Fibroblast of villous mesenchyme (primary cell): ENCODE measurements at regions not wholly inside any gene's neighbourhood (a gene's known extent, or its start where the extent isn't known, plus 50 kb on each side); places are given as distances from the start of the nearest gene placed in this dataset.

Experiments
- DNase-seq: peaks from one replicate; pipeline ENCODE4 v3.0.0-alpha.2; 2010; ENCODE audit warnings: low read depth
- H3K4me3 ChIP-seq: 2 replicates; pipeline ENCODE4 v1.5.1; 2011; ENCODE audit warnings: low read depth, mild to moderate bottlenecking, low read length
- CTCF ChIP-seq: IDR thresholded peaks from 2 replicates; pipeline ENCODE4 v1.5.1; 2012; ENCODE audit warnings: low read depth, mild to moderate bottlenecking, low read length; ENCODE audit not compliant: insufficient read depth

- DNase-seq = no peak
- no peak for TF ChIP-seq CTCF
- H3K4me3 ChIP-seq = no peak overlapping the region
Measured at GRCh38 chr13:85586856-85587255, 212.4 kb downstream of the SLITRK6 start.

GRCh38 chr13:85586422-85586831 is 212.8 kb downstream of the SLITRK6 start:
- no peak for TF ChIP-seq CTCF
- H3K4me3 ChIP-seq = no peak overlapping the region
- DNase-seq = no peak

- no peak for TF ChIP-seq CTCF
- DNase-seq = no peak
- no peak overlapping the region for H3K4me3 ChIP-seq
Measured at GRCh38 chr13:85582890-85583289, 216.3 kb downstream of the SLITRK6 start.

GRCh38 chr13:85575110-85575509 is 224.1 kb downstream of the SLITRK6 start:
- H3K4me3 ChIP-seq = no peak overlapping the region
- no peak for DNase-seq
- no peak for TF ChIP-seq CTCF

- no peak for DNase-seq
- no peak for TF ChIP-seq CTCF
- H3K4me3 ChIP-seq = no peak overlapping the region
Measured at GRCh38 chr13:85567909-85568308, 231.3 kb downstream of the SLITRK6 start.

GRCh38 chr13:85565652-85566051 is 233.6 kb downstream of the SLITRK6 start:
- no peak for DNase-seq
- no peak overlapping the region for H3K4me3 ChIP-seq

GRCh38 chr13:85564598-85564997 is 234.6 kb downstream of the SLITRK6 start:
- no peak for TF ChIP-seq CTCF
- no peak overlapping the region for H3K4me3 ChIP-seq
- DNase-seq = no peak

More at GRCh38 chr13:85565652-85566051, 233.6 kb downstream of the SLITRK6 start:
- TF ChIP-seq CTCF = no peak
